Right ventricle myocardium inferior (tissue), 1 donor: ENCODE measurements at regions not wholly inside any gene's neighbourhood (a gene's known extent, or its start where the extent isn't known, plus 50 kb on each side); places are given as distances from the start of the nearest gene placed in this dataset.

Experiments
- ATAC-seq: fragments of 200-7000 bp; cut with Tn5 transposase; one replicate; pipeline ENCODE4 v1.9.1; 2020; ENCODE audit warnings: mild to moderate bottlenecking, moderate library complexity
- DNase-seq: peaks from one replicate; pipeline ENCODE4 v3.0.0; 2021; ENCODE audit errors: missing footprints
- intact Hi-C: fragments of 100-400 bp; cut with DNase I; formaldehyde crosslinking; loops from one replicate; pipeline ENCODE4 v1.11.0; 2022
- donor health status: DM: no; HTN: yes; CAD: no; lungs with severe emphysema.

DNA sequence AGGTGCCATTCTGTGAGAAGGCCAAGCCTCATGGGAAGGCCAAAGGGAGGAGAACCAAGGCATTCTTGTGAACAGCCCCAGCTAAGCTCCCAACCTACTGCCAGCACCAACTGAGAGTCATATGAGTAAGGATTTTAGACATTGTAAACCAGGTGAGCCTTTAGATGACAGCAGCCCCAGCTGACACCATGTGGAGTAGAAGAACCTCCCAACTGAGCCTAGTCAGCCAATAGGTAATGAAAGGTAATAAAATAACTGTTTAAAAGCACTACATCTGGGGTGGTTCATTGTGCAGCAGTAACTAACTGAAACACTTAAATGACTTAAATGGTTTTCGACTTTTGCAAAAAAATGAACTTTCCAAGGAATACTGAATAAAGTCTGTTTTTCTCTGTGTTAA, 172.6 kb upstream of the KIF2A start:
- intact Hi-C loops = no loop called here
- no peak for ATAC-seq
- no peak for DNase-seq

DNA sequence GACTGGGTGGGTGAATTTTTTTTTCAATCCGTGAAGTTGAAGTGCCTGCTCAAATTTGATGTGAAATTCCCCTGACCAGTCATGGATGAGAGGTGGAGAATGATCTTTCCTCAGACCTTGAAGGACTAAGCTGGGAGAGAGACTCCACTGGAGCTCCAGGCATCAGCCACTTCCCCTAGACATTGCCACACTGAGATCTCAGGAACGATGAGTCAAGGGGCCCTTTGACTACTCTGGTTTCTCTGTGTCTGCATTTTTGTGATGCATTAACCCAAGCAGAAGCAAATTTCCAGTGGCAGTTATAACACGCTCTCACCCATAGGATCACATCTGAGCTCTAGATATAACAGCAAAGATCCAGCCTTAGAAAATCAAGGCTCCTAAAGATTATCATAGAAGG, 171.2 kb upstream of the KIF2A start:
- intact Hi-C loops = no loop called here
- ATAC-seq (no peak), DNase-seq (no peak)

DNA sequence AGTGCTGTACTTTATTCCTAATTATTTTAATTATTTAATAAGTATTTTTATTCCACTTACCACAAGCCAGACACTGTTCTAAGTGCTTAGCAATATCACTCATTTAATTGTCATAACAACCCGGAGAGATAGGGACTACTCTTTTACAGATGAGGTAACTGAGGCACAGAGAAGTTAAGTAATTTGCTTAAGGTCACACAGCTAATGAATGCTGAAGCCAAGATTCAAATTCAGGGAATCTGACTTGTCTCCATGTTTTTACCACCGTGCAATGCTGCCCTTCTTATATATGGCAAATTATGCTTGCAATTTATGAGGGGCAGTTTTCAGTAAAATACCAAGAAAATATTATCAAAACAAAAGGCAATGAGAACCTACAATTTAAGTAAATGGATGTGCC, 168.4 kb upstream of the KIF2A start:
- no peak for ATAC-seq
- intact Hi-C loops = no loop called here
- no peak for DNase-seq

DNA sequence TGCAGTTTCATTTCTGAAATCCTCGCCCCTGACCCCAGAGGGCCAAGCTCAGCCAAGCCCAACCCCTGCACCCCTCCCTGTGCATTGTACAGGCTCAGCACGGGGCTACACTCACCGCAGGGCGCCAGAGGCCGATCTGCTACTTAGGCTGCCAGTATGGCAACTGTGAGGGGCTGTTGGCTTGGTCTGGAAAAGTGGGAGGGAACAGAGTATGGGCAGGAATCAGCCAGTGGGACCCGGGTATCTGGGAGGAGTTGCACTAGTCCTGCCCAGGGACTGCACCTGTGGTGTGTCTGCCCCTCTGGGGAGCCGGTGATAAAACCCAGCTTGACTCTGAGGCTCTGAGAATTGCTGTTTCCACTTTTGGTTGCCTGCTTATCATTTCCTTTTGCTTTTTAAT, 167.4 kb upstream of the KIF2A start:
- intact Hi-C loops = no loop called here
- ATAC-seq (no peak), DNase-seq (no peak)

DNA sequence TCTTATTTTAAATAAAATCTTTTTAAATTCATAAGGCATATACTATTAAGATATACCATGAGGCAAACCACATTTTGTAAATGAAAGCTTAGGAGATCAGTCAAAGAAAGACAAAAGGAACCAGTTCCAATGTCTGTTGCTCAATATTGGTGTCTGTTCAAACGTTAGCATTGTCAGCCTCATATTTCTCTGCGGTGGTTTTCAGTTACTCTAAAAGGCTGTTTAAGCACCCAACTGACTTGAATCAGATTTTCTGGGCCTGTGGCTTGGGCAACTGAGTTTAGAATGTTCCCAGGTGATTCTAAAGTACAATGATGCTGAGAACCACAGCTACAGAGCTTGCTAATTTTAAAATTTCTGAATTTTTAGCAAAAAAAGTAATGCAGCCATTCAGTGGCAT, 166.3 kb upstream of the KIF2A start:
- DNase-seq (no peak), ATAC-seq (no peak)
- intact Hi-C loops = no loop called here

DNA sequence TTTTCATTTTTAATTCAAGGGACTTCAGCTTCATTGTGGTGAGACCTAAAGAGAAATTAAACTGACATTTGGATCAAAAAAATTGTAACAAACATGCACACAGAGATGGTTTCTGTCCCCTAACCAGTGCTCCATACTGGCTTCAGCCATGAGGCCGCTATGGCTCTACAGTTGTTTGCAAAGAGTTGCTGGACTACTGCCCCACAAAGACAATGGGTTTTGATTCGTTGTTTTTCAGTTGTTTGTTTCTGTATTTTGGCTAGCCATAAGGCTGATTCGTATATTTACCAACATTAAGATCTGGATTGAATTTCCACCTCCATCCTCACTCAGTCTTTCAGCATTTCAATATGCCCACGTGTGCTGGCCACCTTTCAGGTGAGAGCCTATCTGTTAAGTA, 163.7 kb upstream of the KIF2A start:
- DNase-seq (no peak), ATAC-seq (no peak)
- intact Hi-C loops = no loop called here

DNA sequence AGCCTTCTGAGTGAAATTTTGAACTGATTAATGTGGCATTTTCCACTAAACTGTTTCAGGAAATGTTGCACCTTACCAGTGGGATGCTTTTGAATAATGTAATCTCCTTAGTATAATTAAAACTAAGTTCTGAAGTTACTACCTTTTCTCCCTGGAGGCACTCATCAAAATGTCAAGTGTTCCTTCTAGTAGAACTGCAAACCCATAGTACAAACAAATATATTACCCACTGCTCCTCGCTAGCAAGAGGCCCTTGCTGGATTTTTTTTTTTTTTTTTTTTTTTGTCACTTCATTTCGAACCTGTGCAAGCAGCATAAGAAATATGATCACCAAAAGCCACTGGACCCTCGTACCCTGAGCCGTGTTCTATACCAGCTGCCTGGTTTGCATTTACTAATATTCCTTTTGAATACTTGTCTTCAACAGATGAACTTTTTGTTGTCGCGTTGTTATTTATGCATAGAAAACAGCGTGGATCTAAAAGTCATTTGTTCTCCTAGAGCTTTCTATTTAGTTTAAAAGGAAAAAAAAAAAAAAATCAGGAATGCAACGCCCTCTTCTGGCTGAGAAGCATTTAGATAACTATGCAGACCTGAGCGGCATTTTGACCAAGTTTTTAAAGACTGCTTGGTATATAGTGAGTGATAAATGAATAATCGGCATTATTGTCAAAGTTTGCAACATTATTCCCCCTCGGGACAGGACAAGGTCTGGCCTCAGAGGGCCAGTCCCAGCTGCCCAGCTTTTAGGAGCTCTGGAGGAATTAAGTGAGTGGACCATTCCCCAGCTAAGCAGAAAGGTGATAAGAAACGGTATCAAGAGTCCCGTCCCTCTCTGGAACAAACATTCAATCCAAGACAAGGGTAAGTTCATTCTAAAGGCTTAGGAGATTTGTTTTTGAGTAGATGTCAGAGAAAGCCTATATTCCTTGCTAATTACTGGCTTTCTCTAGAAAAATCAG, 162.5 kb upstream of the KIF2A start:
- intact Hi-C loops = no loop called here
- DNase-seq = no peak
- no peak for ATAC-seq

DNA sequence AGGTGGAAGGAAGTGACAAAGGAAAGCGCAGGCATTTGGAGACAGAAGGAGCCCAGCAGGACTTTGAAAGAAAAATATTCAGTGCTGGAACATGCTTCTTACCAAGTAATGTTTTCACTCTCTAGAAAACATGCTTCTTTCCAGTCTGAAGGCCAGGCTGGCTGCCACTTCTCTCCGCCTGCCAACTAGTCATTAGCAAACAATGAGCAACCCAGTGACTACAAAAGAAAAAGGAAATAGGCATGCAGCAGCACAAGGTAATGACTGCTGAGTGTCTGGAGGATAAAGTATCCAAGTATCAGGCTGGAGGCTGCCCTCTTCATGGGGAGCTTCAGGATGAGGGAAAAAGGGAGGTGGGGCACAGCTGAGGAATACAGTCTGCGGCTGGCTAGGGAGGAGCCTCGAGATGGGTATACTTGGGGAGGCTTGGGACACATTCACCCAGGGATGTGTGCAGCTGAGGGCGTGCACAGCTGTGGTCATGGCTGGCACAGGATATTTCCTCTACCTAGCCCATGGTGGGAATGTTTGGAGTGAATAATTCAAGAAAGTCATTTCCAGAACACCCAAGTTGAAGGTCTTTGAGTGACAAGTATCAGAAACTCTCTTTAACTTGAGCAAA, 161.5 kb upstream of the KIF2A start:
- ATAC-seq = no peak
- intact Hi-C loops = no loop called here
- DNase-seq = no peak

DNA sequence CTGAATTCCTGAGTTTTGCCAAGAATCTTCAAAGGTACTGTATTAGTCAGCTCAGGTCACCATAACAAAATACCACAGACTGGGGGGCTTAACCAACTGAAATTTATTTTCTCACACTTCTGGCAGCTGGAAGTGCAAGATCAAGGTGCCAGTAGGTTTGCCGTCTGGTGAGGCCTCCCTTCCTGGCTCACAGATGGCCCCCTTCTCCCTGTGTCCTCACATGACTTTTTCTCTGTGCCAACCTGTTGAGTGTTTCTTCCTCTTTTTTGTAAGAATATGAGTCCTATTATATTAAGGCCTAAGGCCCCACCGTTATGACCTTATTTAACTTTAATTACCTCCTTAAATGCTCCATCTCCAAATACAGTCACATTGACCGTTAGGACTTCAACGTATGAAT, 156.1 kb upstream of the KIF2A start:
- no peak for ATAC-seq
- intact Hi-C loops = no loop called here

DNA sequence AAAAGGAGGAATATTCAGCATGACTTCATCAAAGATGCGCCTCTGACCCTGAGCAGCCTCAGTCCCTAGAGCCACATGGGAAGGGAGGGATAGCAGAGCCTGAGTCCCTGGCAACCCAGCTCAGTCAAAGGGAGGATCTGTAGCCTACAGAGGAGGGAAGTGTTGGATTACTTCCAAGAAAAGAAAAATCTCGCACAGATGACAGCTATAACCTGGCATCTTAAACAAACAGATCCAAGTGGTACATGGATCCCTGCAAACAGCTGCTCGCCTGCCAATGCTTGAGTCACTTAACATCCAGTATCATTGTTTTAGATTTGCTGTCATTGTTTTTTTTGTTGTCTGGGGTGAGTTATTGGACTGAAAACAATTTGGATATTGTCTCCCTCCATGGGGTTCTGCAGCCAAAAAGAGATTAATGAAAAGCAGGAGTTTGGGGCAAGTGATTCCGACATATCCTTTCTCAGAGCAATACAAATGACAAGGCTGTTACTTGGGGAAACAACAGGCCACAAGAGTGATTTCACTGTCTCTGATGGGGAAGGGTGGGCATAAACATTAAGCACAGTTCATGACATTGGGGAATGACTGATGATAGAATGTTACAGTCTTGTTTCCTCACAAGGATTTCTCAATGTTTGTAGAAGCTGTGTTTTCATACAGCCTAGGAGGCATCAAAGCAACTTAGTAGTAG, 153.5 kb upstream of the KIF2A start:
- no peak for ATAC-seq
- intact Hi-C loops = no loop called here
- no peak for DNase-seq

More for the DNA sequence above, 156.1 kb upstream of the KIF2A start:
- DNase-seq = no peak

DNA sequence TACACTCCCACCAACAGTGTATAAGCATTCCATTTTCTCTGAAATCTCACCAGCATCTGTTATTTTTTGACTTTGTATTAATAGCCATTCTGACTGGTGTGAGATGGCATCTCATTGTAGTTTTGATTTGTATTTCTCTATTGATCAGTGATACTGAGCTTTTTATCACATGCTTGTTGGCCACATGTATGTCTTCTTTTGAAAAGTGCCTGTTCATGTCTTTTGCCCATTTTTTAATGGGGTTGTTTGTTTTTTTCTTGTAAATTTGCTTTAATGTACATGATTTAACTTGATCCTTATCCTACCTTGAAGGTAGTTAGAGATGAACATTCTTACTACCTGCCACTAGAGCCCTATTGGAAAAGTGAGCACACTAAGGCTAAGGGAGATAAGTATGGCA, 151.2 kb upstream of the KIF2A start:
- intact Hi-C loops = no loop called here
- DNase-seq (no peak), ATAC-seq (no peak)

DNA sequence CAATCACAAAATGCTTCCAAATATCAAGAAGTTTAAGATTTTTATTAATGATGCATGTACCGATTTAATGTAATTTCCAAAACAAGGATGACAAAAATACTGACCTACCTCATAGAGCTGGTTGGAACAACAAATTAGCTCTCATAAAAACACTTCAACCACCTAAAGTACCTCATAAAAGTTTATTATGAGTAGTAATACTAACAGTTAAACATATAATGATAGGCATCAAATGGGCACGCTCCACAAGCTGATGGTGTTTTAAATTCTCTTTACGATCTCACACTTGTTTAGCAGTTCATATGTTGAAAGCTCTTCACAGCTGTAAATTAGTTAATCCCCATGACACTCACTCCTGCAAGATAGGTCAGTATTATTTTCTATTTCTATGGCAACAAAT, 150.0 kb upstream of the KIF2A start:
- intact Hi-C loops = no loop called here
- ATAC-seq = no peak
- DNase-seq = no peak

DNA sequence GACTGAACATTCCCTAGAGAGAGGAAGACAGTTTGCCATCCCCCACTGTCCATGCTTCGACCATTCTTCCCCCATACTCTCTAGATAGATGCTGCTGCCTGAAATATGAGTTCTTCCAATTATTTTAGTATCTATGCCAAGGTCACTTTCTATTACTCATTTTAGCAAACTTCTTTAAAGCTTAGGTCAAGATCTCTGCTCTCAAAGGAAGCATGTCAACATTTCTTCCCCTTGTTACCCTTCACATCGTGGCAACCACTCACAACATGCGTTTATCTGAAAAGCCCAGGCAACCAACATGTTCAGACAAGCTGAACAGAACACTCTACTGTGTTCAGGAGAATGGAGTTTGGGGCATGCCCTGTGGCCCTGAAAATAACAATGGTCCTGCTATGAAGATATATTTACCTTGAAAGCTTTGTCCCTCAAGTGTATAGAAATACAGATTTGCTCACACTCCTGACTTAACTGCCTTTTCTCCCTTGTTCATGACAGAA, 138.4 kb upstream of the KIF2A start:
- intact Hi-C loops = no loop called here
- DNase-seq (no peak), ATAC-seq (no peak)

DNA sequence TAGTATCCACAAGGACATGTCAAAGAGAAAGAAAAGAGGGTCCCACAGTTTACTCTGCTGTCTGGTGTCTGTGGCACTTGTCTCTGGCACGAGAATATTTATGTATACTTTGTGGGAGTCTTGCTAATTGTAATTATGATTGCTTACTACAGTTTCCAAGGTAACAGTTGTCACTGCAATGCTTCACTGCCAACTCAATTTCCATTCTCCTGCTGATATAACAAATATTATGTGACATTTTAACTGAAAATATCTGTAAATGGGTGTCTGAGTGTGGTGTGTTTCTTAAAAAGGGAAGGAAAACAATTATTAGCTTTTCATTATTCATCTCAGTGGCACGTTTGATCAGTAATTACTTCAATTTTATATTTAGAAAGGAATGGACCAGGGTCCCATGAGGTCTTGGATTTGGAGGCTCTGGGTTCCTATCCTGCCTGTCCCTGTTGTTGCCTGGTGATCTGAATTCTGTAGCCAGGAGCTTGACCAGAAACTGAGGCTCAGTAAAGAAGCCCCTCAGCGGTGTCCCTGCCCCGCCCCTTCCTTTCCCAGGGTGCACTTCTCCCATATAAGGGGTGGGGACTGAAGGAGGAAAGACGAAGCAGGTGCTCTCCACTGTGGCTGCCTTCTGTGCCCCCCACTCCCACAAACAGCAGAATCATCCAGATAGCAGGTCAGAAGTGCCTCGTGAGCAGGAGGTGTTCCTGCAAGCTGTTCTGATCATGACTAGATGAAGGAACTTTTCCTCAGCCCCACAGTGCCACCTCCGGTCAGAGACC, 137.3 kb upstream of the KIF2A start:
- ATAC-seq = no peak
- DNase-seq = no peak
- intact Hi-C loops = no loop called here

DNA sequence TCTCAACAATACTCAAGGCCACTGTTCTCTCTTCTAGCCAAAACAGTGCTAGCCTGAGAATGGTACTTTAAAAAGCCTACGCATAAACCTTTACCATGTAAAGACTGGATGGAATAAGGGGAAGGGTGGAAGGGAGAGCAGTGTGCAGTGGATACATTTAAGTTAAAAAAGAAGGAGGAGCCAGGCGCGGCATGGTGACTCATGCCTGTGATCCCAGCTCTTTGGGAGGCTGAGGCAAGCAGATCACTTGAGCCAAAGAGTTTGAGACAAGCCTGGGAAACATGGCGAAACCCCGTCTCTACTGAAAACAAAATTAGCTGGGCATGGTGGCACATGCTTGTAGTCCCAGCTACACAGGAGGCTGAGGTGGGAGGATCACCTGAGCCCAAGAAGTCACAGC, 127.7 kb upstream of the KIF2A start:
- ATAC-seq = no peak
- intact Hi-C loops = no loop called here

DNA sequence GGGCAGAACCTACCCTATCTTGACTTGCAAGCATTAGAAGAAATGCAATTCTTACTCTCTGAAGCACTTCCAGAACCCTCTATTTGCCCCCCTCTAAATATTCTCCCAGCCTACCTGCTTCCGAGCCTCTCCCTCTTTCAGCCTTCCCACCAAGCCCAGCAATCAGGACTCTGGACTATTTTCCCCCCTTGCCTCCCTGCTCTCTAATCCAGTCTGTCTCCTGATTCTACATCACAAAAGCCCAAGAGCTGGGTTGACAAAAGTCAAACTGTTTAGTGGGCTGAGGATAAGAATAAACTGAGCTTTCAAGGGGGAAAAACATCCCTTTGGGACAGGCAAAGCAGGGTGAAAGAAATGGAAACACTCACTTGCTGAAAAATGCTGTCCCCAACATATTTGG, 123.2 kb upstream of the KIF2A start:
- no peak for DNase-seq
- intact Hi-C loops = no loop called here
- no peak for ATAC-seq

More for the DNA sequence above, 127.7 kb upstream of the KIF2A start:
- DNase-seq = no peak

DNA sequence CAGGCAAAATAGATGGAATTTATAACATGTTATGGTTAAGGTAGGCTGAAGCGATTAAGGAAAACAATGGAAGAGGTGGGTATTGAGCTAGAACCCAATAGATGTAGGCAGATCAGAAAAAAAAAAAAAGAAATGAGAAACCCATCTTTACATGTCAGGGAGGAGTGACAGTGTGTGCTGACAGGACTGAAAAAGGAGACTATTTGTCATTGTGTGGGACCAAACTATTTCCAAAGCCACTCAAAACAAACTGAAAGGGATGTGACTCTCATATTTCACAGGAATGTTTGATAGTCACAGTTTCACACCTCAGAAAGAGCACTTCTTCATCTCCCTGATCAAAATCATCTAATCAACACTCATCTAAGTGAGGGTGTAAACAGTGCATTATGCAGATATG, 122.3 kb upstream of the KIF2A start:
- ATAC-seq (no peak), DNase-seq (no peak)
- intact Hi-C loops = no loop called here

DNA sequence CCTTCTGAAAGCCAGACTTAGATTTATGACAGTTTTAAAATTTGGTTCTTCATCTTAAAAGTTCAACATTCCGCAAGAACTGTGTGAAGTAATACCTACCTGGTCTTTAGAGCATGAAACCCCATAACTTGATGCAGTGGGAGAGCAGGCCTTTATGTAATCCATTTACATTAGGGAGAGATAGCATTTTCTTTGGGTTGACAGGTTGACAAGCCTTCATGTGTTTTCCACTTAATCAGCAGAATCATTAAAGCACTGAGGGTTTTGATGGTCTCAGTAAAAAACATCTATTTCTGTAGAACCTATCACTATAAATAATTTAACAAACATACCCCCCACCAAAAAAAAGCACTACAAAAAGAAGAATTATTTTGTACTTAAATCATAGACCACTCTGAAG, 121.6 kb upstream of the KIF2A start:
- ATAC-seq = no peak
- intact Hi-C loops = no loop called here
- DNase-seq = no peak

DNA sequence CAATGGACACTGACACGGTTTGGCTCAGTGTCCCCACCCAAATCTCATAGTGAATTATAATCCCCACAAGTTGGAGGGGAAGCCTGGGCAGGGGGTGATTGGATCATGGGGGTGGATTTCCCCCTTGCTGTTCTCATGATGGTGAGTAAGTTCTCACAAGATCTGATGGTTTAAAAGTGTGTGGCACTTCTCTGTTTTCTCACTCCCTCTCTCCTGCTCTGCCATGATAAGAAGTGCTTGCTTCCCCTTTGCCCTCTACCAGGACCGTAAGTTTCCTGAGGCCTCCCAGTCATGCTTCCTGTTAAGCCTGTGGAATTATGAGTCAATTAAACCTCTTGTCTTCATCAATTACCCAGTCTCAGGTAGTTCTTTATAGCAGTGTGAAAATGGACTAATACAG, 115.8 kb upstream of the KIF2A start:
- ATAC-seq (no peak), DNase-seq (no peak)
- intact Hi-C loops = no loop called here
